BE2C (cell line): ENCODE measurements at regions not wholly inside any gene's neighbourhood (a gene's known extent, or its start where the extent isn't known, plus 50 kb on each side); places are given as distances from the start of the nearest gene placed in this dataset.

Source experiments
- DNase-seq: peaks from one replicate; pipeline ENCODE4 v3.0.0-alpha.2; 2020
- H3K27me3 ChIP-seq: fragments of 250-450 bp; sonication (Bioruptor Pico); 2 replicates; pipeline ENCODE4 v1.5.1; 2020; ENCODE audit warnings: mild to moderate bottlenecking
- H3K36me3 ChIP-seq: fragments of 250-450 bp; sonication (Bioruptor Pico); 2 replicates; pipeline ENCODE4 v1.5.1; 2020; ENCODE audit warnings: mild to moderate bottlenecking
- H3K4me1 ChIP-seq: fragments of 250-450 bp; sonication (Bioruptor Pico); 2 replicates; pipeline ENCODE4 v1.5.1; 2020
- H3K4me3 ChIP-seq: 2 replicates; pipeline ENCODE4 v1.5.1; 2011; ENCODE audit warnings: low read depth, low read length
- H3K9me3 ChIP-seq: fragments of 250-450 bp; sonication (Bioruptor Pico); 2 replicates; pipeline ENCODE4 v1.5.1; 2020
- CTCF ChIP-seq: IDR thresholded peaks from 2 replicates; pipeline ENCODE4 v1.5.1; 2012; ENCODE audit warnings: mild to moderate bottlenecking, low read depth, low read length

- Histone ChIP-seq H3K36me3 (no peaks in the 10 kb centered on the region), H3K4me1 (no peaks in the 10 kb centered on the region), H3K4me3 (no peak overlapping the region), H3K9me3 (no peaks in the 10 kb centered on the region), H3K27me3 (peaks cover 6% of the 10 kb centered on the region)
- no peak for TF ChIP-seq CTCF
- no peak for DNase-seq
Measured at GRCh38 chr12:76189851-76190250, 105.4 kb upstream of the NAP1L1 start.

- no peak for DNase-seq
- H3K27me3 ChIP-seq: peaks cover 6% of the 10 kb centered on the region
- no peaks in the 10 kb centered on the region for H3K36me3 ChIP-seq
- H3K4me3 ChIP-seq: no peak overlapping the region
- no peak for TF ChIP-seq CTCF
- H3K9me3 ChIP-seq: no peaks in the 10 kb centered on the region
- H3K4me1 ChIP-seq: no peaks in the 10 kb centered on the region
Measured at GRCh38 chr12:76187177-76187576, 102.7 kb upstream of the NAP1L1 start.

- Histone ChIP-seq H3K36me3 (no peaks in the 10 kb centered on the region), H3K27me3 (peaks cover 6% of the 10 kb centered on the region), H3K9me3 (no peaks in the 10 kb centered on the region), H3K4me1 (no peaks in the 10 kb centered on the region), H3K4me3 (no peak overlapping the region)
- no peak for TF ChIP-seq CTCF
- DNase-seq: no peak
Measured at GRCh38 chr12:76186131-76186906, 101.8 kb upstream of the NAP1L1 start.

- no peak for DNase-seq
- no peaks in the 10 kb centered on the region for H3K36me3 ChIP-seq
Measured at GRCh38 chr12:76183459-76184186, 99.1 kb upstream of the NAP1L1 start.

GRCh38 chr12:76180401-76181277 lies 96.2 kb upstream of the NAP1L1 start:
- H3K9me3 ChIP-seq: no peaks in the 10 kb centered on the region
- TF ChIP-seq CTCF: no peak
- H3K36me3 ChIP-seq: no peaks in the 10 kb centered on the region
- H3K4me1 ChIP-seq: no peaks in the 10 kb centered on the region
- H3K4me3 ChIP-seq: no peak overlapping the region
- peaks cover 8% of the 10 kb centered on the region for H3K27me3 ChIP-seq
- DNase-seq: no peak

More at GRCh38 chr12:76183459-76184186, 99.1 kb upstream of the NAP1L1 start:
- H3K9me3 ChIP-seq: no peaks in the 10 kb centered on the region
- no peak for TF ChIP-seq CTCF
- no peak overlapping the region for H3K4me3 ChIP-seq
- H3K4me1 ChIP-seq: no peaks in the 10 kb centered on the region
- H3K27me3 ChIP-seq: peaks cover 8% of the 10 kb centered on the region
